D721Med (cell line): ENCODE measurements at regions not wholly inside any gene's neighbourhood (a gene's known extent, or its start where the extent isn't known, plus 50 kb on each side); places are given as distances from the start of the nearest gene placed in this dataset.

Experiments
- DNase-seq: peaks from one replicate; pipeline ENCODE4 v3.0.0; 2011; ENCODE audit warnings: low spot score; ENCODE audit not compliant: insufficient read length
- FAIRE-seq: peaks from 2 replicates; lab custom pipeline; 2011; peaks lifted over from hg19 to GRCh38; lab: Jason Lieb, UNC
- TF ChIP-seq, protein P1 (sequence below): IDR thresholded peaks from 2 replicates; pipeline ENCODE4 v1.5.1; 2012; ENCODE audit warnings: mild to moderate bottlenecking, control low read depth; ENCODE audit not compliant: insufficient read depth; ENCODE audit errors: missing control alignments

DNA sequence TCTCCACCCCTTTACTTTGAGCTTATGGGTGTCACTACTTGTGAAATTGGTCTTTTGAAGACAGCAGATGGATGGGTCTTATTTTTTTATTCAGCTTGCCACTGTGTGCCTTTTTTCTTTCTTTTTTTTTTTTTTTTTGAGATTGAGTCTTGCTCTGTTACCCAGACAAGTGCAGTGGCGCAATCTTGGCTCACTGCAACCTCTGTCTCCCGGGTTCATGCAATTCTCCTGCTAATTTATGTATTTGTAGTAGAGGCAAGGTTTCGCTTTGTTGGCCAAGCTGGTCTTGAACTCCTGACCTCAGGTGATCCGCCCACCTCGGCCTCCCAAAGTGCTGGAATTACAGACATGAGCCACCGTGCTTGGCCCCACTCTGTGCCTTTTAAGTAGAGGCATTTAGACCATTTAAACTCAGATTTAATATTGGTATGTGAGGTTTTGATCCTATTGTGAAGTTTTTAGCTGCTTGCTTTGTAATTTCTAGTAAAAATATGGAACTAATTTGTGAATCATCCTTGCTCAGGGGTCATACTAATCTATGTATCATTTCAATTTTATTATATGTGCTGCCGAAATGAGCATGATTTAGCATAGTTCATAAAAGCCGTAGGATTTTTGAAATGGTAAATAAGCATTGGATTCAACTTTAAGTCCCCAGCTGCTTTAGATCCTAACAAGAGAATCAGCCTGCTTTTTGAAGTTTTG lies 584.5 kb downstream of the SLITRK1 start:
- DNase-seq: no peak
- TF ChIP-seq, protein P1, sequence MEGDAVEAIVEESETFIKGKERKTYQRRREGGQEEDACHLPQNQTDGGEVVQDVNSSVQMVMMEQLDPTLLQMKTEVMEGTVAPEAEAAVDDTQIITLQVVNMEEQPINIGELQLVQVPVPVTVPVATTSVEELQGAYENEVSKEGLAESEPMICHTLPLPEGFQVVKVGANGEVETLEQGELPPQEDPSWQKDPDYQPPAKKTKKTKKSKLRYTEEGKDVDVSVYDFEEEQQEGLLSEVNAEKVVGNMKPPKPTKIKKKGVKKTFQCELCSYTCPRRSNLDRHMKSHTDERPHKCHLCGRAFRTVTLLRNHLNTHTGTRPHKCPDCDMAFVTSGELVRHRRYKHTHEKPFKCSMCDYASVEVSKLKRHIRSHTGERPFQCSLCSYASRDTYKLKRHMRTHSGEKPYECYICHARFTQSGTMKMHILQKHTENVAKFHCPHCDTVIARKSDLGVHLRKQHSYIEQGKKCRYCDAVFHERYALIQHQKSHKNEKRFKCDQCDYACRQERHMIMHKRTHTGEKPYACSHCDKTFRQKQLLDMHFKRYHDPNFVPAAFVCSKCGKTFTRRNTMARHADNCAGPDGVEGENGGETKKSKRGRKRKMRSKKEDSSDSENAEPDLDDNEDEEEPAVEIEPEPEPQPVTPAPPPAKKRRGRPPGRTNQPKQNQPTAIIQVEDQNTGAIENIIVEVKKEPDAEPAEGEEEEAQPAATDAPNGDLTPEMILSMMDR: no peak
- FAIRE-seq: no peak

DNA sequence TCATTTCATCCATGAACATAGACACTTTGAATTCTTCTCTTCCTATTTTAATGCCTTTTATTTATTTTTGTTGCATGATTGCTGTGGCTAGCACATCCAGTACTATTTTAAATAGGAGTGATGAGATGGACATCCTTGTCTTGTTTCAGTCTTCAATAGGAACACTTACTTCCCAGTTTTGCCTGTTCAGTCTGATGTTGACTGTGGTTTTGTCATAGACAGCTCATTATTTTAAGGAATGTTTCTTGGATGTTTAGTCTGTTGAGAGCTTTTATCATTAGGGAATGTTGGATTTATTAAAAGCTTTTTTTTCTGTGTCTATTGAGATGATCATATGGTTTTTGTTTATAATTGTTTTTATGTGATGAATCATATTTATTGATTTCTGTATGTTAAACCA lies 586.6 kb downstream of the SLITRK1 start:
- DNase-seq (no peak), FAIRE-seq (no peak)
- TF ChIP-seq, protein P1: no peak

DNA sequence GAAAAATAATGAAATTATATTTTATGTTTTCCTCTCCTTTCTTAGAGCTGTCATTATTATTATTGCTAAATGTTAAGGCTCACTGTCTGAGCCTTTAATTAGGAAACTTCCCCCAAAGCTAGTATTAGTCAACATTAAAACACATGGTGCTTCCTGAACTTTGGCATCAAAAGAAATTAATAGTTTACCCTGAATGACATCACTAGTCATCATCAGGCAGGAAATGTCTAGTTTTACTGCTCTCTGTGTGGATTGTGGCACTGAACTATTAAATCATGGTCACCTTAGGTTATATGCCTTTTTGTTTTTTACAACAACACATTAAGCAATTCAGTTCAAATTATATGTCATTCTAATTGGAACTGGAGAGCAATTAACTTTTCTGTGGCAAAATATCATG lies 595.5 kb downstream of the SLITRK1 start:
- DNase-seq (no peak), FAIRE-seq (no peak)
- TF ChIP-seq, protein P1: no peak

DNA sequence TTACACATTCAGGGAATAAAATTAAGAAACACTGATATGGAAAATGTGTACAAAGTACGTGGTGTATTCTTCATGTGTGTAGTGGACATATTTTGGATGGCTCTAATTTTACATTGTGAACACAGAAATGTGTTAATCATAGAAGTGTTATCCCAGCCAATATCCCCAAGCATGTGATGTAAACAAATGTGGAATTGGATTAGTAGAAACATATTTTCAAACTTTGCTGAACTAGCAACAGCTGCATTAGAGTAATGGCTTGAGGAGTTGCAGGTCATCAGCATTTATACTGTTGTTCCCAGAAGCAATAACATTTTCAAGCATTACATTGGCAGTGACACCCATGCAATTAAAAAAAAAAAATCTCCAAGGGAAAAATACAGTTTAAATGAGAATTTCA lies 600.6 kb downstream of the SLITRK1 start:
- DNase-seq (no peak), FAIRE-seq (no peak)
- TF ChIP-seq, protein P1: no peak

- TF ChIP-seq, protein P1: no peak
- no peak for DNase-seq
- no peak for FAIRE-seq
Measured at GRCh38 chr13:83274679-83275078, 607.6 kb downstream of the SLITRK1 start.

DNA sequence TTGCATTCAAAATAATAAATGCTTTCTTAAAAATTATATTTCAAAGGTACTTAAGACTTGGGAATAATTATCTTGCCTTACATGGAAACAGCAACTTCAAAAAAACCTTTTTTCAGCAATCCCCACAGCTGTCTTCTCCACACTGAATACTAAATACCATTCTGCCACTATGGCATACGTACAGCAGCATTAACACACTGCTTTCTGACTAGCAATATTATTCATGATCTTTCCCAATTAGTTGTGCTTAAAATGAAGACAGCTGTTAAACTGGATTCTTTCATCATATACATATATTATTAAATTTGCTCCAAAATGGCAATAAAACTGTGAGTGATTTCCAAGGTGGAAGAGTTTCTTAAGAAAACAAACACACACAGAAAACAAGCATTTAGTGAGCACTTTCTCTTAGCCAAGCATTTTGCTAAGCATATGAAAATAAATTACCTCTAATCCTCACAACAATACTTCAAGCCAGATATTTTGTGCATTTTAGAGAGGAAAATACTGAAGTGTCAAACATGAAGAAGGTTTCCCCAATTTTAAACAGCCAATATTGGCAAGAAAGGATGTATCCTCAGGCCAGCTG lies 609.5 kb downstream of the SLITRK1 start:
- DNase-seq: no peak
- TF ChIP-seq, protein P1: no peak
- FAIRE-seq: no peak

GRCh38 chr13:83272076-83272475 lies 610.2 kb downstream of the SLITRK1 start:
- TF ChIP-seq, protein P1: no peak
- FAIRE-seq: no peak
- no peak for DNase-seq
